ENCODE measurements at regions not wholly inside any gene's neighbourhood (a gene's known extent, or its start where the extent isn't known, plus 50 kb on each side); places are given as distances from the start of the nearest gene placed in this dataset.

- H3K9me3 ChIP-seq, result no peaks in the 10 kb centered on the region
- WGBS, 5 donors, result 70 to 86% (median 83%) methylated on average over 3 of the region's 3 CpGs
- no peaks in the 10 kb centered on the region for H3K36me3 ChIP-seq
- H3K27ac ChIP-seq, result no peak overlapping the region
- no peak for DNase-seq
- H3K4me3 ChIP-seq, result no peak overlapping the region
- no peak for TF ChIP-seq POLR2AphosphoS5 (IDR thresholded peaks at IDR 0.05)
- TF ChIP-seq CTCF (IDR thresholded peaks at IDR 0.05 in 8 of 11, conservative IDR thresholded peaks at IDR 0.05 in 3 of 11), result no peak
- no peak for TF ChIP-seq POLR2A (IDR thresholded peaks at IDR 0.05)
- H3K4me1 ChIP-seq, result no peaks in the 10 kb centered on the region
- H3K27me3 ChIP-seq (replicated peaks in 1 of 7), result peaks cover 0 to 4% (median 0%) of the 10 kb centered on the region in 7 donors
- intact Hi-C loops (cut with DNase I; ENCODE audit: low total_unique reads), result no loop called here
Measured at GRCh38 chr2:195021711-195022507, 635.1 kb upstream of the SLC39A10 start.

DNA sequence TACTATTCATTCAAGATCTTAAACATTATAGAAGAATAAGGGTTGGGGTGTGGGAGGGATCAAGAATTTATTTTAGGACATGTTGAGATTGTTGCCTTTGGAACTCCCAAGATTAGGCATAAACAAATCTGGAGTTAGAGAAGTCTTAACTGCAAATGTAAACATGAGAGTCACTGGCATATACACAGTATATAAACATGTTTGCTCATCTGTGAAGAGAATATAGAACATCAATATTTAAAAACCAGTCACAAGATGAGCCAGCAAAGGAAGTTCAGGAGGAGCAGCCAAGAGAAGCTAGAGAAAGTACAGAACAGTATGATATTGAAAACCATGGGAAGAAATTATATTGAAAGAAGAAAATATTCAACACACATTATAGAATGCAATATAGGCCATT is 638.6 kb upstream of the SLC39A10 start:
- Histone ChIP-seq H3K9me3 (no peaks in the 10 kb centered on the region), H3K27me3 (replicated peaks in 1 of 7) (no peaks in the 10 kb centered on the region), H3K4me1 (no peaks in the 10 kb centered on the region), H3K27ac (no peak overlapping the region), H3K4me3 (no peak overlapping the region), H3K36me3 (no peaks in the 10 kb centered on the region)
- TF ChIP-seq CTCF (IDR thresholded peaks at IDR 0.05 in 8 of 11, conservative IDR thresholded peaks at IDR 0.05 in 3 of 11) (no peak), POLR2AphosphoS5 (IDR thresholded peaks at IDR 0.05) (no peak), POLR2A (IDR thresholded peaks at IDR 0.05) (no peak)
- intact Hi-C loops (cut with DNase I; ENCODE audit: low total_unique reads), result no loop called here
- no peak for DNase-seq

DNA sequence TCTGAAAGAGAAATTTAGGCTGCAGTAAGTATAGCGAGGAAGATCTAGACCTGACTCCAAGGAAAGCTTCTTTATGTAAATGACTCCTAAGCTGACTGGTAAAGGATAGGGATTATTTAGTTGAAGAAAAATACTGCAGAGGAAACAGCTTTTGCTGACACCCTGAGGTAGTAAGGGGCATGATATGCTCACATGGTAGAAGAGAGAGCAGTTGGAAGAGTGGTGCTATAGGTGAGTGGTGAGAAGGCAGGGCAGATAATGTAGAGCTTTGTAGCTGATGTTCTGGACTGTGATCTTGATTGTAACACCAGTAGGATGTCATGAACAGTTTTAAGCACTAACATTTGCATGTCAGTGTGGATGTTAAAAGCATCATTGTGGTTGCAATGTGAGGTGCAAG is 639.1 kb upstream of the SLC39A10 start:
- intact Hi-C loops (cut with DNase I; ENCODE audit: low total_unique reads), result no loop called here
- Histone ChIP-seq H3K4me1 (no peaks in the 10 kb centered on the region), H3K9me3 (no peaks in the 10 kb centered on the region), H3K27ac (no peak overlapping the region), H3K27me3 (replicated peaks in 1 of 7) (no peaks in the 10 kb centered on the region), H3K4me3 (no peak overlapping the region), H3K36me3 (no peaks in the 10 kb centered on the region)
- 83 to 96% (median 93%) methylated on average over 1 of the region's 1 CpG for WGBS, 5 donors
- DNase-seq, result no peak
- TF ChIP-seq CTCF (IDR thresholded peaks at IDR 0.05 in 8 of 11, conservative IDR thresholded peaks at IDR 0.05 in 3 of 11) (no peak), POLR2A (IDR thresholded peaks at IDR 0.05) (no peak), POLR2AphosphoS5 (IDR thresholded peaks at IDR 0.05) (no peak)

GRCh38 chr2:195016841-195017240 is 640.2 kb upstream of the SLC39A10 start:
- WGBS, 5 donors, result 64 to 82% (median 73%) methylated on average over 2 of the region's 2 CpGs
- no peak overlapping the region for H3K4me3 ChIP-seq
- no peaks in the 10 kb centered on the region for H3K27me3 ChIP-seq (replicated peaks in 1 of 7)
- DNase-seq, result no peak
- H3K9me3 ChIP-seq, result no peaks in the 10 kb centered on the region
- H3K4me1 ChIP-seq, result no peaks in the 10 kb centered on the region
- intact Hi-C loops (cut with DNase I; ENCODE audit: low total_unique reads), result no loop called here
- no peak for TF ChIP-seq POLR2AphosphoS5 (IDR thresholded peaks at IDR 0.05)
- TF ChIP-seq CTCF (IDR thresholded peaks at IDR 0.05 in 8 of 11, conservative IDR thresholded peaks at IDR 0.05 in 3 of 11), result no peak
- TF ChIP-seq POLR2A (IDR thresholded peaks at IDR 0.05), result no peak
- no peak overlapping the region for H3K27ac ChIP-seq
- H3K36me3 ChIP-seq, result no peaks in the 10 kb centered on the region

Measured in spleen (tissue), 11 donors.